ENCODE measurements at regions not wholly inside any gene's neighbourhood (a gene's known extent, or its start where the extent isn't known, plus 50 kb on each side); places are given as distances from the start of the nearest gene placed in this dataset.

DNA sequence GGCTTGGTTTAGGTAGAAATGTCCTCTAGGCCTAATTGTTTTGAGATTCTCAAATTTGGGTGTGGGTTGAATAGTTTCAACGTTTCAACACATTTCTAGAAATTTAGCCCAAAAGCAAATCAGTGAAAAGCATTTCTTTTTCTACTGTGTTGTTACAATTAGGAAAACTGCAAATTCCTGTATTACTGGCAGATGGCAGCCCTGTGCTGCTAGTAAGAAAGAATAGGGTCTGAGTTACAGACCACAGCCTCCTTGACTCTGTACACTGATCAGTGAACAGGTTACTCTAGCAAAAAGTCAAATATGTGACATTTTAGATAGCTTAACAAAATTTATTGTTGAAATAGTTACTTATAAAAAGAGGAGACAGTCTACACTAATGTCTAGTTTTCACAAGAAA, 703.0 kb downstream of the JRKL start:
- Histone ChIP-seq H3K79me2 (ENCODE audit: control insufficient read depth, insufficient read depth, low read length) (no peaks in the 10 kb centered on the region), H2AFZ (ENCODE audit: low read depth, low read length) (no peak overlapping the region), H3K9me1 (ENCODE audit: control insufficient read depth, insufficient read depth, low read length) (no peaks in the 10 kb centered on the region), H4K20me1 (replicated peaks; ENCODE audit: control insufficient read depth, insufficient read depth, low read length) (no peaks in the 10 kb centered on the region), H3K27me3 (ENCODE audit: control insufficient read depth in 2 of 2, insufficient read depth in 2 of 2, low read length in 2 of 2) (no peaks in the 10 kb centered on the region), H3K27ac (ENCODE audit: extremely low read depth, low read depth, low read length) (no peak overlapping the region), H3K9me3 (replicated peaks; ENCODE audit: control insufficient read depth, insufficient read depth, low read depth, low read length) (no peaks in the 10 kb centered on the region), H3K4me3 (no peak overlapping the region), H3K9ac (ENCODE audit: insufficient read depth in 1 of 2, low read depth in 2 of 2, low read length in 2 of 2) (no peak overlapping the region), H3K36me3 (ENCODE audit: control insufficient read depth, insufficient read depth, low read length) (no peaks in the 10 kb centered on the region), H3K4me2 (ENCODE audit: insufficient read depth, low read length) (no peak overlapping the region), H3K4me1 (replicated peaks in 1 of 2; ENCODE audit: control insufficient read depth in 2 of 2, insufficient read depth in 2 of 2, low read length in 2 of 2) (no peaks in the 10 kb centered on the region)
- ATAC-seq: no peak
- intact Hi-C loops (cut with micrococcal nuclease) (no loop called here), in situ Hi-C loops (cut with MboI) (no loop called here)
- WGBS (ENCODE audit: insufficient coverage, low coverage, missing lambda C conversion rate): 0% methylated on average over 1 of the region's 1 CpG
- BruUV-seq (replicated peaks): no TSS peak
- CTCF ChIA-PET (ENCODE audit: low intra/inter-chr PET ratio): no interaction called here
- POLR2A ChIA-PET: no interaction called here
- TF ChIP-seq CREM (IDR thresholded peaks at IDR 0.05; ENCODE audit: low read depth): no peak
- TF ChIP-seq, protein P1, sequence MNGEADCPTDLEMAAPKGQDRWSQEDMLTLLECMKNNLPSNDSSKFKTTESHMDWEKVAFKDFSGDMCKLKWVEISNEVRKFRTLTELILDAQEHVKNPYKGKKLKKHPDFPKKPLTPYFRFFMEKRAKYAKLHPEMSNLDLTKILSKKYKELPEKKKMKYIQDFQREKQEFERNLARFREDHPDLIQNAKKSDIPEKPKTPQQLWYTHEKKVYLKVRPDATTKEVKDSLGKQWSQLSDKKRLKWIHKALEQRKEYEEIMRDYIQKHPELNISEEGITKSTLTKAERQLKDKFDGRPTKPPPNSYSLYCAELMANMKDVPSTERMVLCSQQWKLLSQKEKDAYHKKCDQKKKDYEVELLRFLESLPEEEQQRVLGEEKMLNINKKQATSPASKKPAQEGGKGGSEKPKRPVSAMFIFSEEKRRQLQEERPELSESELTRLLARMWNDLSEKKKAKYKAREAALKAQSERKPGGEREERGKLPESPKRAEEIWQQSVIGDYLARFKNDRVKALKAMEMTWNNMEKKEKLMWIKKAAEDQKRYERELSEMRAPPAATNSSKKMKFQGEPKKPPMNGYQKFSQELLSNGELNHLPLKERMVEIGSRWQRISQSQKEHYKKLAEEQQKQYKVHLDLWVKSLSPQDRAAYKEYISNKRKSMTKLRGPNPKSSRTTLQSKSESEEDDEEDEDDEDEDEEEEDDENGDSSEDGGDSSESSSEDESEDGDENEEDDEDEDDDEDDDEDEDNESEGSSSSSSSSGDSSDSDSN (IDR thresholded peaks at IDR 0.05; ENCODE audit: borderline replicate concordance in 1 of 2, low read depth in 2 of 2, low read length in 2 of 2): no peak
- TF ChIP-seq ZFP1 (CRISPR knock-in tag; IDR thresholded peaks at IDR 0.05): no peak
- no peak for TF ChIP-seq ZNF140 (CRISPR knock-in tag; IDR thresholded peaks at IDR 0.05)
- no peak for TF ChIP-seq YBX1 (IDR thresholded peaks at IDR 0.05)
- no peak for TF ChIP-seq SUPT5H (IDR thresholded peaks at IDR 0.05)
- TF ChIP-seq, protein P2, sequence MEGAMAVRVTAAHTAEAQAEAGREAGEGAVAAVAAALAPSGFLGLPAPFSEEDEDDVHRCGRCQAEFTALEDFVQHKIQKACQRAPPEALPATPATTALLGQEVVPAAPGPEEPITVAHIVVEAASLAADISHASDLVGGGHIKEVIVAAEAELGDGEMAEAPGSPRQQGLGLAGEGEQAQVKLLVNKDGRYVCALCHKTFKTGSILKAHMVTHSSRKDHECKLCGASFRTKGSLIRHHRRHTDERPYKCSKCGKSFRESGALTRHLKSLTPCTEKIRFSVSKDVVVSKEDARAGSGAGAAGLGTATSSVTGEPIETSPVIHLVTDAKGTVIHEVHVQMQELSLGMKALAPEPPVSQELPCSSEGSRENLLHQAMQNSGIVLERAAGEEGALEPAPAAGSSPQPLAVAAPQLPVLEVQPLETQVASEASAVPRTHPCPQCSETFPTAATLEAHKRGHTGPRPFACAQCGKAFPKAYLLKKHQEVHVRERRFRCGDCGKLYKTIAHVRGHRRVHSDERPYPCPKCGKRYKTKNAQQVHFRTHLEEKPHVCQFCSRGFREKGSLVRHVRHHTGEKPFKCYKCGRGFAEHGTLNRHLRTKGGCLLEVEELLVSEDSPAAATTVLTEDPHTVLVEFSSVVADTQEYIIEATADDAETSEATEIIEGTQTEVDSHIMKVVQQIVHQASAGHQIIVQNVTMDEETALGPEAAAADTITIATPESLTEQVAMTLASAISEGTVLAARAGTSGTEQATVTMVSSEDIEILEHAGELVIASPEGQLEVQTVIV (CRISPR knock-in tag; IDR thresholded peaks at IDR 0.05; ENCODE audit: borderline replicate concordance): no peak
- TF ChIP-seq ZNF184 (CRISPR knock-in tag; IDR thresholded peaks at IDR 0.05): no peak
- no peak for TF ChIP-seq NBN (IDR thresholded peaks at IDR 0.05; ENCODE audit: low read depth)
- no peak for TF ChIP-seq ZNF224 (CRISPR knock-in tag; IDR thresholded peaks at IDR 0.05)
- no peak for TF ChIP-seq RFX7 (CRISPR knock-in tag; IDR thresholded peaks at IDR 0.05)
- no peak for TF ChIP-seq NFYB (IDR thresholded peaks at IDR 0.05; ENCODE audit: extremely low read depth, insufficient read length)
- TF ChIP-seq, protein P3, sequence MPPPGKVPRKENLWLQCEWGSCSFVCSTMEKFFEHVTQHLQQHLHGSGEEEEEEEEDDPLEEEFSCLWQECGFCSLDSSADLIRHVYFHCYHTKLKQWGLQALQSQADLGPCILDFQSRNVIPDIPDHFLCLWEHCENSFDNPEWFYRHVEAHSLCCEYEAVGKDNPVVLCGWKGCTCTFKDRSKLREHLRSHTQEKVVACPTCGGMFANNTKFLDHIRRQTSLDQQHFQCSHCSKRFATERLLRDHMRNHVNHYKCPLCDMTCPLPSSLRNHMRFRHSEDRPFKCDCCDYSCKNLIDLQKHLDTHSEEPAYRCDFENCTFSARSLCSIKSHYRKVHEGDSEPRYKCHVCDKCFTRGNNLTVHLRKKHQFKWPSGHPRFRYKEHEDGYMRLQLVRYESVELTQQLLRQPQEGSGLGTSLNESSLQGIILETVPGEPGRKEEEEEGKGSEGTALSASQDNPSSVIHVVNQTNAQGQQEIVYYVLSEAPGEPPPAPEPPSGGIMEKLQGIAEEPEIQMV (tag; conservative IDR thresholded peaks at IDR 0.05; ENCODE audit: low read depth): no peak
- no peak for TF ChIP-seq HNRNPH1 (optimal IDR thresholded peaks at IDR 0.05; ENCODE audit: low read depth, low read length)
- TF ChIP-seq, protein P4, sequence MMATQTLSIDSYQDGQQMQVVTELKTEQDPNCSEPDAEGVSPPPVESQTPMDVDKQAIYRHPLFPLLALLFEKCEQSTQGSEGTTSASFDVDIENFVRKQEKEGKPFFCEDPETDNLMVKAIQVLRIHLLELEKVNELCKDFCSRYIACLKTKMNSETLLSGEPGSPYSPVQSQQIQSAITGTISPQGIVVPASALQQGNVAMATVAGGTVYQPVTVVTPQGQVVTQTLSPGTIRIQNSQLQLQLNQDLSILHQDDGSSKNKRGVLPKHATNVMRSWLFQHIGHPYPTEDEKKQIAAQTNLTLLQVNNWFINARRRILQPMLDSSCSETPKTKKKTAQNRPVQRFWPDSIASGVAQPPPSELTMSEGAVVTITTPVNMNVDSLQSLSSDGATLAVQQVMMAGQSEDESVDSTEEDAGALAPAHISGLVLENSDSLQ (IDR thresholded peaks at IDR 0.05): no peak
- no peak for TF ChIP-seq FOXJ2 (tag; IDR thresholded peaks at IDR 0.05)
- no peak for TF ChIP-seq TFAM (CRISPR knock-in tag; conservative IDR thresholded peaks at IDR 0.05)
- no peak for FAIRE-seq
- no peak for DNase-seq (ENCODE audit: extremely low read depth in 1 of 4, low spot score in 3 of 4)

Measured in K562 (cell line).